ENCODE measurements at regions not wholly inside any gene's neighbourhood (a gene's known extent, or its start where the extent isn't known, plus 50 kb on each side); places are given as distances from the start of the nearest gene placed in this dataset.

GRCh38 chr20:40776466-40777457 lies 87.7 kb upstream of the MAFB start:
- TF ChIP-seq SPI1 (IDR thresholded peaks at IDR 0.05; ENCODE audit: low read depth, low read length) (no peak), TAF1 (IDR thresholded peaks at IDR 0.05; ENCODE audit: low read depth, low read length) (no peak), POLR2AphosphoS5 (IDR thresholded peaks at IDR 0.05; ENCODE audit: low read depth, low read length) (no peak), POU2F2 (IDR thresholded peaks at IDR 0.05; ENCODE audit: low read depth, low read length) (no peak), PAX5 (IDR thresholded peaks at IDR 0.05; ENCODE audit: insufficient read depth, low read length, severe bottlenecking) (no peak), POLR2A (IDR thresholded peaks at IDR 0.05; ENCODE audit: low read depth, low read length) (no peak)
- FAIRE-seq = no peak
- DNase-seq (ENCODE audit: insufficient read length, low spot score) = no peak

- TF ChIP-seq POLR2A (IDR thresholded peaks at IDR 0.05; ENCODE audit: low read depth, low read length) = no peak
- no peak for TF ChIP-seq TAF1 (IDR thresholded peaks at IDR 0.05; ENCODE audit: low read depth, low read length)
- TF ChIP-seq PAX5 (IDR thresholded peaks at IDR 0.05; ENCODE audit: insufficient read depth, low read length, severe bottlenecking) = no peak
- TF ChIP-seq SPI1 (IDR thresholded peaks at IDR 0.05; ENCODE audit: low read depth, low read length) = no peak
- TF ChIP-seq POU2F2 (IDR thresholded peaks at IDR 0.05; ENCODE audit: low read depth, low read length) = no peak
- TF ChIP-seq POLR2AphosphoS5 (IDR thresholded peaks at IDR 0.05; ENCODE audit: low read depth, low read length) = no peak
- FAIRE-seq = no peak
- DNase-seq (ENCODE audit: insufficient read length, low spot score) = no peak
Observed at GRCh38 chr20:40777653-40778052, 88.6 kb upstream of the MAFB start.

- no peak for FAIRE-seq
- DNase-seq (ENCODE audit: insufficient read length, low spot score) = no peak
- no peak for TF ChIP-seq SPI1 (IDR thresholded peaks at IDR 0.05; ENCODE audit: low read depth, low read length)
- TF ChIP-seq POLR2AphosphoS5 (IDR thresholded peaks at IDR 0.05; ENCODE audit: low read depth, low read length) = no peak
- no peak for TF ChIP-seq TAF1 (IDR thresholded peaks at IDR 0.05; ENCODE audit: low read depth, low read length)
- no peak for TF ChIP-seq POU2F2 (IDR thresholded peaks at IDR 0.05; ENCODE audit: low read depth, low read length)
- TF ChIP-seq POLR2A (IDR thresholded peaks at IDR 0.05; ENCODE audit: low read depth, low read length) = no peak
- TF ChIP-seq PAX5 (IDR thresholded peaks at IDR 0.05; ENCODE audit: insufficient read depth, low read length, severe bottlenecking) = no peak
Observed at GRCh38 chr20:40778894-40779496, 90.0 kb upstream of the MAFB start.

- no peak for FAIRE-seq
- no peak for TF ChIP-seq POLR2A (IDR thresholded peaks at IDR 0.05; ENCODE audit: low read depth, low read length)
- TF ChIP-seq PAX5 (IDR thresholded peaks at IDR 0.05; ENCODE audit: insufficient read depth, low read length, severe bottlenecking) = no peak
- DNase-seq (ENCODE audit: insufficient read length, low spot score) = no peak
Observed at GRCh38 chr20:40781327-40782042, 92.4 kb upstream of the MAFB start.

GRCh38 chr20:40782043-40782368 lies 93.0 kb upstream of the MAFB start:
- DNase-seq (ENCODE audit: insufficient read length, low spot score) = no peak
- no peak for FAIRE-seq
- TF ChIP-seq SPI1 (IDR thresholded peaks at IDR 0.05; ENCODE audit: low read depth, low read length) (no peak), POLR2A (IDR thresholded peaks at IDR 0.05; ENCODE audit: low read depth, low read length) (no peak), PAX5 (IDR thresholded peaks at IDR 0.05; ENCODE audit: insufficient read depth, low read length, severe bottlenecking) (no peak), POU2F2 (IDR thresholded peaks at IDR 0.05; ENCODE audit: low read depth, low read length) (no peak), POLR2AphosphoS5 (IDR thresholded peaks at IDR 0.05; ENCODE audit: low read depth, low read length) (no peak), TAF1 (IDR thresholded peaks at IDR 0.05; ENCODE audit: low read depth, low read length) (no peak)

GRCh38 chr20:40785346-40785745 lies 96.3 kb upstream of the MAFB start:
- TF ChIP-seq PAX5 (IDR thresholded peaks at IDR 0.05; ENCODE audit: insufficient read depth, low read length, severe bottlenecking) = no peak
- TF ChIP-seq POU2F2 (IDR thresholded peaks at IDR 0.05; ENCODE audit: low read depth, low read length) = no peak
- no peak for TF ChIP-seq TAF1 (IDR thresholded peaks at IDR 0.05; ENCODE audit: low read depth, low read length)
- no peak for TF ChIP-seq POLR2A (IDR thresholded peaks at IDR 0.05; ENCODE audit: low read depth, low read length)
- TF ChIP-seq POLR2AphosphoS5 (IDR thresholded peaks at IDR 0.05; ENCODE audit: low read depth, low read length) = no peak
- no peak for TF ChIP-seq SPI1 (IDR thresholded peaks at IDR 0.05; ENCODE audit: low read depth, low read length)
- FAIRE-seq (no peak), DNase-seq (ENCODE audit: insufficient read length, low spot score) (no peak)

- TF ChIP-seq TAF1 (IDR thresholded peaks at IDR 0.05; ENCODE audit: low read depth, low read length) = no peak
- no peak for TF ChIP-seq POLR2AphosphoS5 (IDR thresholded peaks at IDR 0.05; ENCODE audit: low read depth, low read length)
- TF ChIP-seq POU2F2 (IDR thresholded peaks at IDR 0.05; ENCODE audit: low read depth, low read length) = no peak
- no peak for TF ChIP-seq PAX5 (IDR thresholded peaks at IDR 0.05; ENCODE audit: insufficient read depth, low read length, severe bottlenecking)
- TF ChIP-seq POLR2A (IDR thresholded peaks at IDR 0.05; ENCODE audit: low read depth, low read length) = no peak
- TF ChIP-seq SPI1 (IDR thresholded peaks at IDR 0.05; ENCODE audit: low read depth, low read length) = no peak
- FAIRE-seq = no peak
- DNase-seq (ENCODE audit: insufficient read length, low spot score) = no peak
Observed at GRCh38 chr20:40786336-40786735, 97.3 kb upstream of the MAFB start.

- DNase-seq (ENCODE audit: insufficient read length, low spot score) = no peak
- FAIRE-seq = no peak
- TF ChIP-seq PAX5 (IDR thresholded peaks at IDR 0.05; ENCODE audit: insufficient read depth, low read length, severe bottlenecking) (no peak), POLR2AphosphoS5 (IDR thresholded peaks at IDR 0.05; ENCODE audit: low read depth, low read length) (no peak), POLR2A (IDR thresholded peaks at IDR 0.05; ENCODE audit: low read depth, low read length) (no peak), POU2F2 (IDR thresholded peaks at IDR 0.05; ENCODE audit: low read depth, low read length) (no peak), TAF1 (IDR thresholded peaks at IDR 0.05; ENCODE audit: low read depth, low read length) (no peak), SPI1 (IDR thresholded peaks at IDR 0.05; ENCODE audit: low read depth, low read length) (no peak)
Observed at GRCh38 chr20:40787941-40788340, 98.9 kb upstream of the MAFB start.

- DNase-seq (ENCODE audit: insufficient read length, low spot score) (no peak), FAIRE-seq (no peak)
- TF ChIP-seq POLR2A (IDR thresholded peaks at IDR 0.05; ENCODE audit: low read depth, low read length) (no peak), PAX5 (IDR thresholded peaks at IDR 0.05; ENCODE audit: insufficient read depth, low read length, severe bottlenecking) (no peak), SPI1 (IDR thresholded peaks at IDR 0.05; ENCODE audit: low read depth, low read length) (no peak), TAF1 (IDR thresholded peaks at IDR 0.05; ENCODE audit: low read depth, low read length) (no peak)
Observed at GRCh38 chr20:40797425-40797824, 108.4 kb upstream of the MAFB start.
